IgD-negative memory B cell (primary cell): ENCODE measurements at regions not wholly inside any gene's neighbourhood (a gene's known extent, or its start where the extent isn't known, plus 50 kb on each side); places are given as distances from the start of the nearest gene placed in this dataset.

Experiments used
- H3K27ac Mint-ChIP-seq, 3 donors: one replicate each; pipeline ENCODE4 v1.8.0; 2020 to 2022; ENCODE audit warnings: mild to moderate bottlenecking in 3 of 3, mixed read lengths in 3 of 3, moderate library complexity in 1 of 3
- H3K27me3 Mint-ChIP-seq: one replicate; pipeline ENCODE4 v1.8.0; 2021; ENCODE audit warnings: mixed read lengths
- H3K36me3 Mint-ChIP-seq: one replicate; pipeline ENCODE4 v1.8.0; 2020; ENCODE audit warnings: mild to moderate bottlenecking, mixed read lengths
- H3K4me1 Mint-ChIP-seq, 3 donors: one replicate each; pipeline ENCODE4 v1.8.0; 2020 to 2022; ENCODE audit warnings: mixed read lengths in 3 of 3, mild to moderate bottlenecking in 1 of 3
- H3K4me3 Mint-ChIP-seq, 4 donors: one replicate each; pipeline ENCODE4 v1.8.0; 2020 to 2022; ENCODE audit warnings: mild to moderate bottlenecking in 4 of 4, mixed read lengths in 4 of 4, moderate library complexity in 3 of 4
- H3K9me3 Mint-ChIP-seq, 3 donors: one replicate each; pipeline ENCODE4 v1.8.0; 2020 to 2021; ENCODE audit warnings: mixed read lengths in 3 of 3, mild to moderate bottlenecking in 1 of 3

DNA sequence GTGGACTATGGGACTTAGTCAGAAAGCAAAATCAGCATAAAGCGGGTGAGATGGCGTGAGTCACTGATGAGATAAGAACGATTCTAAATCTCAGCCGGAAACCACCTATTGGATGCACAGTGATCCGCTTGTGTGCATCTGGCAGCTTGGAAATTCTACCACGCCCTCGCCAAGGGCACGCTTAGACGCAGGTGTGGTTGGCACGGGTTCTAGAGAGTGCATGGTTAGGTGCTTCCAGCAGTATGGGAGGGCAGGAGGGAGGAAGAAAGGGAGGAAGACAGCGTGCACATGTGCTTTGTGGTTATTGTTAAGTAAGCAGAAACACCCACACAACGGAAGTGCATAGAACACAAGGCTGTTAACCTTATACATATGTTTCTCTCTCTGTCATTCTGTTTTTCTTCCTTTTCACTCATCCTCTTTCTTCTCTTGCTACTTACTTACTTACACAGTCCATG is 374.0 kb upstream of the ASIC2 start:
- Mint-ChIP-seq H3K27me3 (peaks cover 7% of the 10 kb centered on the region), H3K27ac (peak overlapping the region in 1 of 3 donors; percentile 13), H3K4me3 (peak overlapping the region in 3 of 4 donors; percentile 67 to 90 (median 67)), H3K9me3 (peaks cover 0 to 3% (median 0%) of the 10 kb centered on the region in 3 donors), H3K36me3 (no peaks in the 10 kb centered on the region), H3K4me1 (peaks cover 0 to 8% (median 7%) of the 10 kb centered on the region in 3 donors)

DNA sequence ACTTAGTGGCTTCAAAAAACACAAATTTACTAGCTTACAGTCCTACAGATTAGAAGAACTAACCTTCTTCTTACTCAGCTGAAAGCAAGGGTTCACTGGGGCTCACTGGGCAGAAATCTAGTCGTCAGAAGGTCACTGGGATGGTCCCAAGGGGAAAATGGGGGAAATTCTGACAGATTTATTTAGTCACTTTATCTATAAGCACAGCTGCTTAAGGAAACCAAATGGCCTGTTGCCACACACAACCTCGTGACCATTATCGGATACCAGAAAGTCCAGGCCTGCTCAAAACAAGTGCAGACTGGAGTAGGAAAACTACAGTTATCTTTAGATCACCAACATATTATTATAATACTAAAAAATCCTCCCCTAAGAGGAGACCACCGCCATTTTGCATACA is 374.6 kb upstream of the ASIC2 start:
- Mint-ChIP-seq H3K4me3 (peak overlapping the region in 2 of 4 donors; percentile 67 to 90), H3K27me3 (peaks cover 8% of the 10 kb centered on the region), H3K27ac (no peak overlapping the region), H3K36me3 (no peaks in the 10 kb centered on the region), H3K9me3 (peaks cover 0 to 3% (median 0%) of the 10 kb centered on the region in 3 donors), H3K4me1 (peaks cover 0 to 8% (median 7%) of the 10 kb centered on the region in 3 donors)

DNA sequence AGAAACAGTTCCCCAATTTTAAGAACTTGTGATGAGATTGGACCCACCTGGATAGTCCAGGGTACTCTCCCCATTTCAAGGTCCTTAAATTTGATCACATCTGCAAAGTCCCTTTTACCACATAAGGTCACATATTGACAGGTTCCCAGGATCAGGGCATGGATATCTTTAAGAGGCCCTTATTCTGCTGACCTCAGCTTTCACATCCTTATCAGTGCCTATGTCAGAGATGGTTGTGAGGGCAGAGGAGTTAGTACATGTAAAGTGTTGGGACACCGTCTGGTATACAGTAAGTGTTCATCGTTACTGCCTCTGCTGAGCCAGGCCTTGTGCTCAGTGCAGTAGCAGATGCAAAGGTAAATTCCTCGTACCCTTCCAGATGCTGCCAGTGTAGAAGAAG is 375.4 kb upstream of the ASIC2 start:
- no peaks in the 10 kb centered on the region for H3K36me3 Mint-ChIP-seq
- H3K9me3 Mint-ChIP-seq, result peaks cover 0 to 4% (median 0%) of the 10 kb centered on the region in 3 donors
- no peak overlapping the region for H3K4me3 Mint-ChIP-seq
- no peak overlapping the region for H3K27ac Mint-ChIP-seq
- H3K27me3 Mint-ChIP-seq, result peaks cover 9% of the 10 kb centered on the region
- peaks cover 0 to 8% (median 7%) of the 10 kb centered on the region in 3 donors for H3K4me1 Mint-ChIP-seq

DNA sequence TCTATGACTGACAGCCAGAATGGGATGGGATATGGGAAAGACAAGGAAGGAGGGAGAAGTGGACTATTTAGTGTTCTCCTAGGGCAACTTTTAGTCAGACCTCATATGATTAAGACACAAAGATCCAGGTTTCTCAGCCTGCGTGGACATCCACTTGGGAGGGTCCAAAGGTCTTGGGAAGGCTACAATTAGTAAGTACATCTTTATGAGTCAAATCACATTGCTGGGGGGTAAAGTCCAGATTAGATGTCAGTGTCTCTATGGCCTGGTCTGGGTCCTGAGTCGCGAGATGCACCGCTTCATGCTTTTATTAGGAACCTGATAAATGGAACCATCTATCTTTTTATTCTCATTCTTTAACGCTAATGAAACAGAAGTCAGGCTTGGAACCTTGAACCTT is 378.4 kb upstream of the ASIC2 start:
- peaks cover 7% of the 10 kb centered on the region for H3K27me3 Mint-ChIP-seq
- peaks cover 0 to 8% (median 7%) of the 10 kb centered on the region in 3 donors for H3K4me1 Mint-ChIP-seq
- H3K36me3 Mint-ChIP-seq, result peaks cover 2% of the 10 kb centered on the region
- peaks cover 0 to 2% (median 0%) of the 10 kb centered on the region in 3 donors for H3K9me3 Mint-ChIP-seq
- no peak overlapping the region for H3K27ac Mint-ChIP-seq
- H3K4me3 Mint-ChIP-seq, result no peak overlapping the region

DNA sequence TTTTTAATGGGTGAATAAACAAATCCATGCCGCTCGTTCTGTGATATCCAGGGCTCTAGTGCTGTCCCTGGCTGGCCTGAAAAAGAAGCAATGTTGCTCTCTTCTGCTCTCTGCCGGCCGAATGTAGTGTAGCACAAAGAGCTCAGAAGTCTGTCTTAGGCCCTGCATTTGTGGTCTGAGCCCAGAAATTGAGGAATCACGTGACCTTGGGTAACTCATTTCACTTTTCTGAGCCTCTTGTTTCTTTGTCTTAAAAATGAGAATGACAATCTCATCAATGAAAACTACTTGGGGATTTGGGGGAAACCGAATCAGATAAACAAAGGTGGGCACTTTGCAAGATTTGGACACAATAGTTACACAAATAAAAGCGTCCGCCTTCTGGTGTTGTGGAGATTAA is 381.6 kb upstream of the ASIC2 start:
- Mint-ChIP-seq H3K27ac (no peak overlapping the region), H3K4me1 (peaks cover 0 to 2% (median 0%) of the 10 kb centered on the region in 3 donors), H3K4me3 (no peak overlapping the region), H3K9me3 (peaks cover 0 to 2% (median 0%) of the 10 kb centered on the region in 3 donors), H3K36me3 (peaks cover 2% of the 10 kb centered on the region), H3K27me3 (peaks cover 5% of the 10 kb centered on the region)

DNA sequence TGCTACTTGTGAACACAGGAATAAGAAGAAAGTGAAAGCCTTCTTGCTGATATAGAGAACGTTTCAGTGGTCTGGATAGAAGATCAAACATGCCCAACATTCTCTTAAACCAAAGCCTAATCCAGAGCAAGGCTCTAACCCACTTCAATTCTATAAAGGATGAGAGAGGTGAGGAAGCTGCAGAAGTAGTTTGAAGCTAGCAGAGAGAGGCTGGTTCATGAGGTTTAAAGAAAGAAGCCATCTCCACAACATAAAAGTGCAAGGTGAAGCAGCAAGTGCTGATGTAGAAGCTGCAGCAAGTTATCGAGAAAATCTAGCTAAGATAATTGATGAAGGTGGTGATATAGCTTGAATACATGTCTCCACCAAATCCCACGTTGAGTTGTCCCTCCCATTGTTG is 383.3 kb upstream of the ASIC2 start:
- peaks cover 2% of the 10 kb centered on the region for H3K36me3 Mint-ChIP-seq
- peaks cover 0 to 2% (median 0%) of the 10 kb centered on the region in 3 donors for H3K9me3 Mint-ChIP-seq
- H3K27ac Mint-ChIP-seq, result no peak overlapping the region
- peaks cover 3% of the 10 kb centered on the region for H3K27me3 Mint-ChIP-seq
- no peak overlapping the region for H3K4me3 Mint-ChIP-seq
- H3K4me1 Mint-ChIP-seq, result peaks cover 0 to 2% (median 0%) of the 10 kb centered on the region in 3 donors

DNA sequence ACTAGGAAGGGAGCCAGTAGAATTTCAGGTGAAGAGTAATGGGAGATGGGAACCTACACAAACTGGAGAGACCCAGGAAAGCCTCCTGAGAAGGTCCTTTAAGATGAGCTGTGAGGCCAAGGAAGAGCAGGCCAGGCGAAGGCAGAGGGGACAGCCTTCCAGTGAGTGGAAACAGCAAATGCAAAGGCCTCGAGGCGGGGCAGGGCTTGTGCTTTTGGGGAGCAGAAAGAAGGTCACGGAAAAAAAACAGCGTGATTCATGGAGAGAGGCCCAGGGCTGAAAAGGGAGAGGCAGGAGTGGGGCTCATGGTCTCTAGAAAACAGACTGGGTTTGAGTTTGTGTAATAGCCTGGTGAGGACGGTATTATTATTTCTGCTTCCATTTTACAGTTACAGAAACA is 386.5 kb upstream of the ASIC2 start:
- peaks cover 1% of the 10 kb centered on the region for H3K27me3 Mint-ChIP-seq
- no peaks in the 10 kb centered on the region for H3K36me3 Mint-ChIP-seq
- H3K4me1 Mint-ChIP-seq, result peaks cover 0 to 2% (median 0%) of the 10 kb centered on the region in 3 donors
- no peaks in the 10 kb centered on the region for H3K9me3 Mint-ChIP-seq
- no peak overlapping the region for H3K4me3 Mint-ChIP-seq
- no peak overlapping the region for H3K27ac Mint-ChIP-seq

DNA sequence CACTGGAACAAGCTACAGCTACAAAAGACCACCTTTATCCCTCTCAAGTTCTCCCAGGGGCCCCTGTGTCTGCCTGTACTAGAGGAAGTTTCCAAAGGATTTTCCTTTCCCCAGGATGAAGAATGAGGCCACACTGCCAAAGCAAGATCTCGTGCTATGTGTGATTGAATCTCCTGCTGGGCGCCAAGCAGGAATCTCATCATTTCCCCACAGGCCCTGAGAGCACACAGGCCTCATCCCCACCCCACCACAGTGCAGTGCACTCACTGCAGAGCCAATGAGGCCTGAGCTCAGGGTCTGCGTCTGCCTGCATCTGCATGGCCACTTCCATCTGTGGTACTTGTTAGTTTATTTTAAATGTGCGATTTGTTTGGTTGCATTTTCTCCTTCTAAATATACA is 387.4 kb upstream of the ASIC2 start:
- H3K4me1 Mint-ChIP-seq, result peaks cover 0 to 2% (median 0%) of the 10 kb centered on the region in 3 donors
- no peaks in the 10 kb centered on the region for H3K9me3 Mint-ChIP-seq
- no peak overlapping the region for H3K4me3 Mint-ChIP-seq
- H3K27ac Mint-ChIP-seq, result no peak overlapping the region
- H3K27me3 Mint-ChIP-seq, result peaks cover 1% of the 10 kb centered on the region
- no peaks in the 10 kb centered on the region for H3K36me3 Mint-ChIP-seq

DNA sequence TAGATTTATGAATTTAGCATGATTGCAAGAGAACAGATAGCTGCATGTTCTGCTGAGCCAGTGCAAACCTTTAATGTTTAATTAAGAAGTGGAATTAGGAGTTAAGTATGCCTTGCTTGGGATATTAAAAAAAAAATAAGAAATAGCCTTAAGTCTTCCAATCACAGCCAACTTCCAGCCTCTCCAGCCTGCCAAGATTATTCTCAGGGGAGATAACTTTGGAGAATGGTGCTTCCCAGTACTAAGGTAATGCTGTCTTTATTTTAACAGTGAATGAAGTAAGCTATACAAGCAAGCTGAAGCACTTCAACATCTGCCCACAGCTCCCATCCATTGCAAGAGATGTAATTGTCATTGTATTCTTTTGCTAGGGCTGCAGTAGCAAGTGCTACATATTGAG is 389.5 kb upstream of the ASIC2 start:
- Mint-ChIP-seq H3K4me3 (no peak overlapping the region), H3K9me3 (no peaks in the 10 kb centered on the region), H3K27ac (no peak overlapping the region), H3K36me3 (no peaks in the 10 kb centered on the region), H3K27me3 (no peaks in the 10 kb centered on the region), H3K4me1 (no peaks in the 10 kb centered on the region)

DNA sequence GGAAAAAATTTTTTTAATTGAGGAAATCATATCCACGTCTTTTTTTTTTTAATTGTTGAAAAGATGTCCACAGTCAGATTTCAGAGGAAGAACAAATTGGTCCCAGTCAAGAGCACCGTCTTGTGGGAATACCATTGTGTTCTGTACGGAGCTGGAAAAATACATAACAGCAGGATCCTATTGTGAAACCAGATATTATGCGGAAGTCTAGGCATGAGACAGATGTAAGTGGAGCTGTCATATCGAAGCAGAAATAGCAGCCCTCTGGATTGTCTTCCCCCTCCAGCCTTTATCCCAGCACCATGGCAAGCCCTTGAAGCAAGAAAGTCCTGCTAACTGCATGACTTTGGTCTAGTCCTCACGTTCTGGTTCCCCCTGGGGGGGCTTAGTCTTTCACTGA is 391.6 kb upstream of the ASIC2 start:
- Mint-ChIP-seq H3K27me3 (no peaks in the 10 kb centered on the region), H3K9me3 (no peaks in the 10 kb centered on the region), H3K36me3 (no peaks in the 10 kb centered on the region), H3K4me3 (no peak overlapping the region), H3K4me1 (no peaks in the 10 kb centered on the region), H3K27ac (no peak overlapping the region)

DNA sequence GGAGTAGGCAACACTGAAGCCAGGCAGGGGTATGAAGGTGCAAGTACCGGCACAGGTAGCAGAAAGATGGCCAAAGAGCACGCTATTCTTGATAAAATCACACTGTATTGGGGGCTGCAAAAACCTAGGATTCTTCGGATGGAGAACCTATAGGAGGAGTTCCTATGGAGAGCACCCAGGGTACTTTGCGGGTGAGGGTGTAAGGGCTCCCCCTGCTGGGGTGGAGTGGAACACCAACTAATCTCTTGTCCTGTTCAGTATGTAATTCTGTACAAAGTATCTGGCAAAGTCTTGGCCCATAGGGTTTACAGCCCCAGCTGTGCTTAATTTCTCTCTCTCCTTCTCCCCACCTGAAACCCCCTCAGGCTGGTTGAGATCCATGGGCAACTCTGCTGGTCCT is 393.1 kb upstream of the ASIC2 start:
- no peaks in the 10 kb centered on the region for H3K36me3 Mint-ChIP-seq
- no peaks in the 10 kb centered on the region for H3K27me3 Mint-ChIP-seq

DNA sequence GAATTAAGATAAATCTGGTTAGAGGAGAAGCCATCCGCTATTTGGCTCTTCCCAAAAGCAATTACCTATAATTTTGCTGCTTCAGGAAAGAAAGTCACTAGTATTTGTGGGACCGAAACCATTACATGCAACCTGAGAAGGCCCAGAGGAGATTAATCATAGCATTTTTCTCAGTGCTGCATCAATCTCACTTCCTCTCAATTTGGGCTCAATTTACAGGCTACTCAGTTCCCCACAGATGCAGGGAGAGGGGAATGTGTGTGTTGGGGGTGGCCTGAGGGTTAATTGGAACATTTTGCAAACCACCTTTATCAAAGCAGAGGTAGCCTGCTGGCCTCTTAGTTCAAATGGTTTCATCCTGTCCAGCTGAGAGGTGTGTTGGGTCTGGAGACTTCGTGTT is 394.7 kb upstream of the ASIC2 start:
- no peaks in the 10 kb centered on the region for H3K36me3 Mint-ChIP-seq

More for the DNA sequence above, 393.1 kb upstream of the ASIC2 start:
- Mint-ChIP-seq H3K27ac (no peak overlapping the region), H3K4me3 (no peak overlapping the region), H3K9me3 (peaks cover 0 to 2% (median 0%) of the 10 kb centered on the region in 3 donors), H3K4me1 (no peaks in the 10 kb centered on the region)

DNA sequence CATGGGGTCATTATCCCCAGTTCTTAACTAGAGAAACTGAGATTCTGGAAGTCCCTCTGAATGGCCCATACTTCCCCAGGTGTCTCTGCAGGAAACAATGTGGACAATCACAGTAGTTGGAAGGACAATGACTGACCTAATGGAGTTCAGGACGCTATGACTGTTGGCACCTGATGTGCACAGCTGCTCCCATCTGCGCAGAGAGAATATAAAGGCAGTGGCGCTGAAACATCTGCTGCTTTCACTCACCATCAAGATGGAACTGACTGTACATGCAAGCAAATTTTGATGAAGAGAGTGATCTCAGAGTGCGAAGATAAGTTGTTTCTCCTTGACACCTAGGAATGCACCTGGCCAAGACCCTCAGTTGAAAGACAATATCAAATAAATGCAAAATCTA is 395.7 kb upstream of the ASIC2 start:
- peaks cover 0 to 2% (median 0%) of the 10 kb centered on the region in 3 donors for H3K9me3 Mint-ChIP-seq
- H3K4me1 Mint-ChIP-seq, result no peaks in the 10 kb centered on the region
- H3K27me3 Mint-ChIP-seq, result no peaks in the 10 kb centered on the region
- no peaks in the 10 kb centered on the region for H3K36me3 Mint-ChIP-seq
- H3K4me3 Mint-ChIP-seq, result no peak overlapping the region
- no peak overlapping the region for H3K27ac Mint-ChIP-seq

More for the DNA sequence above, 394.7 kb upstream of the ASIC2 start:
- Mint-ChIP-seq H3K4me3 (no peak overlapping the region), H3K9me3 (peaks cover 0 to 2% (median 0%) of the 10 kb centered on the region in 3 donors), H3K27me3 (no peaks in the 10 kb centered on the region), H3K27ac (no peak overlapping the region), H3K4me1 (no peaks in the 10 kb centered on the region)

DNA sequence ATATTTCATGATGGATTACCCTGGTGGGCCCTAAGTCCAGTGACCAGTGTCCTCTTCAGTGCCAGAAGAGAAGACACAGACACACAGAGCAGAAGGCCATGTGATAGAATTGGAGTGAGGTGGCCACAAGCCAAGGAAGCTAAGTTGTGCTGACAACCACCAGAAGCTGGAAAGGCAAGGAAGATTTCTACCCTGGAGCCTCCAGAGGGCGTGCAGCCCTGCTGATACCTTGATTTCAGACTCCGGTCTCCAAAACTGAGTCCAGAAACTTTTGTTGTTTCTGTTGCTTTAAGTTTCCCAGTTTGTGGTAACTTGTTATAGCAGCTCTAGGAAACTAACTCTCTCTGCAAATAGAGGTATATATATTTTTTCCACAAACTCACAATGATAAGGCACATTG is 396.6 kb upstream of the ASIC2 start:
- no peak overlapping the region for H3K4me3 Mint-ChIP-seq
- H3K9me3 Mint-ChIP-seq, result peaks cover 0 to 2% (median 0%) of the 10 kb centered on the region in 3 donors
- H3K4me1 Mint-ChIP-seq, result no peaks in the 10 kb centered on the region
- no peaks in the 10 kb centered on the region for H3K36me3 Mint-ChIP-seq
- H3K27ac Mint-ChIP-seq, result no peak overlapping the region
- no peaks in the 10 kb centered on the region for H3K27me3 Mint-ChIP-seq

DNA sequence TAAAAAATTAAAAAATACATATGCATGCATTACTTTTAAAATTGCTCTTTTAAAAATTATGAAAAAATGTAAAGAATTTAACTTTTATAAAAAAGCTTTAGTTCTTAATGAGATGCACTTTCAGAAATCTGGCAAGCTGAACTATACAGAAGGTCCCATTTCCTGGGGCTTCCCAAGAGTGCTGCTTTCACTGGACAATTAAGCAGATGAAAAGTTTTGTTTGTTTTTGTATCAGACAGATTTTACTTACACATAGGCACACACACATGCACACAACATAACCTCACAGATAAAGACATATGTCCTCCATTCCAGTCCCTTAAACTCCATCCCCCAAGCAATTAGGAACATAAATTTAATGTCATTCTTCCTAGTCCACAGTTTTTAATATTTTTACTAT is 402.3 kb upstream of the ASIC2 start:
- peaks cover 4% of the 10 kb centered on the region for H3K36me3 Mint-ChIP-seq
- no peak overlapping the region for H3K4me3 Mint-ChIP-seq
- H3K27me3 Mint-ChIP-seq, result peaks cover 4% of the 10 kb centered on the region
- no peak overlapping the region for H3K27ac Mint-ChIP-seq
- no peaks in the 10 kb centered on the region for H3K4me1 Mint-ChIP-seq
- H3K9me3 Mint-ChIP-seq, result peaks cover 0 to 3% (median 0%) of the 10 kb centered on the region in 3 donors

DNA sequence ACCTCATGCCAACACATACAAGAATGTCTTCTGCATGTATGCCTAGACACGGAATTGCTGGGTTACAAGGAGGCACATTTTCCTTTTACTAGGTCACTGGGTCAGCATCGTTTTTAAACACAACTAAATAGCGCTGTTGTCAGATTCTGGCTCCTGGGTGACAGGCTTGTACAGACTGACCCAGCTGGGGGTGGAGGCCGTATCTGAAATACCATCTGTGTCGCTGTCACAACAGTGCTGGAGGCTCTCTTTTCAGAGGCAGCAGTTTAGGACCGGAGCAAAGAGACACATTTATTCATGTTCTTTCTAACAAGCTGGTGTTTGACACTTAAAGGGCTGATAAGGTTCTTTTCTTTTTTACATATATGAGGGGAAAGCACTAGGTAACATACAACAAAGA is 403.0 kb upstream of the ASIC2 start:
- peaks cover 4% of the 10 kb centered on the region for H3K27me3 Mint-ChIP-seq
- no peak overlapping the region for H3K4me3 Mint-ChIP-seq
- no peak overlapping the region for H3K27ac Mint-ChIP-seq
- H3K9me3 Mint-ChIP-seq, result peaks cover 0 to 3% (median 0%) of the 10 kb centered on the region in 3 donors
- H3K36me3 Mint-ChIP-seq, result peaks cover 4% of the 10 kb centered on the region
- H3K4me1 Mint-ChIP-seq, result no peaks in the 10 kb centered on the region
